ENCODE measurements at regions not wholly inside any gene's neighbourhood (a gene's known extent, or its start where the extent isn't known, plus 50 kb on each side); places are given as distances from the start of the nearest gene placed in this dataset.

DNA sequence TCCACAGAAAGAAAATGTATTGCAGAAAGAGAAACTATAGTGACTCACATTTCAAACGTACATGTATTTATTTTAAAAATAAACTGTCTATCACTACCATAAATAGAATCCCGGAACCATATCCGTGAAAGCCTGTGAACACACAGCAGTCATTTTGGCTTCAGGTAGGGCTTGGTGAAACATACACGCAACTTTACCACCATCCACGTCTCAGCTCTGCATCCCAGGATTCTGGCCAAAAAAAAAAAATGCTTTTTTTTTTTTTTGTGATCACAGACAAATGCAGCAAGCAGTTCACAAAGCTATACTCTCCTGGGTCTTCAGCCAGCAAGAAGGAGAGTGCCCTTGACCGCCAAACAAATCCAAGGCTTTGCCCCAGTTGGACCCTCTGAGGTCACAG is 56.8 kb upstream of the OCM2 start:
- no peak for TF ChIP-seq CHD2 (IDR thresholded peaks at IDR 0.05; ENCODE audit: borderline replicate concordance, low read depth, low read length)
- TF ChIP-seq, protein P1, sequence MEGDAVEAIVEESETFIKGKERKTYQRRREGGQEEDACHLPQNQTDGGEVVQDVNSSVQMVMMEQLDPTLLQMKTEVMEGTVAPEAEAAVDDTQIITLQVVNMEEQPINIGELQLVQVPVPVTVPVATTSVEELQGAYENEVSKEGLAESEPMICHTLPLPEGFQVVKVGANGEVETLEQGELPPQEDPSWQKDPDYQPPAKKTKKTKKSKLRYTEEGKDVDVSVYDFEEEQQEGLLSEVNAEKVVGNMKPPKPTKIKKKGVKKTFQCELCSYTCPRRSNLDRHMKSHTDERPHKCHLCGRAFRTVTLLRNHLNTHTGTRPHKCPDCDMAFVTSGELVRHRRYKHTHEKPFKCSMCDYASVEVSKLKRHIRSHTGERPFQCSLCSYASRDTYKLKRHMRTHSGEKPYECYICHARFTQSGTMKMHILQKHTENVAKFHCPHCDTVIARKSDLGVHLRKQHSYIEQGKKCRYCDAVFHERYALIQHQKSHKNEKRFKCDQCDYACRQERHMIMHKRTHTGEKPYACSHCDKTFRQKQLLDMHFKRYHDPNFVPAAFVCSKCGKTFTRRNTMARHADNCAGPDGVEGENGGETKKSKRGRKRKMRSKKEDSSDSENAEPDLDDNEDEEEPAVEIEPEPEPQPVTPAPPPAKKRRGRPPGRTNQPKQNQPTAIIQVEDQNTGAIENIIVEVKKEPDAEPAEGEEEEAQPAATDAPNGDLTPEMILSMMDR (IDR thresholded peaks at IDR 0.05 in 2 of 3, conservative IDR thresholded peaks at IDR 0.05 in 1 of 3; ENCODE audit: control insufficient read depth in 2 of 3, extremely low read depth in 1 of 3, insufficient read depth in 1 of 3, low read depth in 3 of 3, low read length in 3 of 3) = no peak
- no peak for TF ChIP-seq EZH2 (IDR thresholded peaks at IDR 0.05; ENCODE audit: borderline replicate concordance, control insufficient read depth, low read depth, low read length)
- no peak for TF ChIP-seq NFIC (IDR thresholded peaks at IDR 0.05; ENCODE audit: low read depth, low read length)
- no peak for TF ChIP-seq CHD4 (IDR thresholded peaks at IDR 0.05)
- TF ChIP-seq FOXM1 (IDR thresholded peaks at IDR 0.05; ENCODE audit: low read depth, low read length) = no peak
- no peak for TF ChIP-seq TAF1 (IDR thresholded peaks at IDR 0.05; ENCODE audit: borderline replicate concordance, low read depth, low read length)
- TF ChIP-seq POLR2A (IDR thresholded peaks at IDR 0.05; ENCODE audit: low read depth, low read length) = no peak
- no peak for TF ChIP-seq RELA (IDR thresholded peaks at IDR 0.05; ENCODE audit: borderline replicate concordance, partially characterized antibody)

Measured in GM12878 (cell line).